ENCODE measurements at regions not wholly inside any gene's neighbourhood (a gene's known extent, or its start where the extent isn't known, plus 50 kb on each side); places are given as distances from the start of the nearest gene placed in this dataset.

GRCh38 chr1:67888216-67889106, 55.2 kb upstream of the GNG12 start:
- H3K4me3 Mint-ChIP-seq (ENCODE audit: unreplicated experiment): no peak overlapping the region
- H3K27ac Mint-ChIP-seq (ENCODE audit: unreplicated experiment): no peak overlapping the region
- TF ChIP-seq CTCF (IDR thresholded peaks at IDR 0.05; ENCODE audit: partially characterized antibody, unreplicated experiment): no peak
- H3K4me1 Mint-ChIP-seq (ENCODE audit: low read depth, unreplicated experiment): no peaks in the 10 kb centered on the region
- H3K9me3 Mint-ChIP-seq (ENCODE audit: unreplicated experiment): peaks cover 1% of the 10 kb centered on the region
- H3K27me3 Mint-ChIP-seq (ENCODE audit: unreplicated experiment): no peaks in the 10 kb centered on the region
- H3K36me3 Mint-ChIP-seq (ENCODE audit: unreplicated experiment): no peaks in the 10 kb centered on the region
- DNase-seq: no peak

GRCh38 chr1:67887146-67887545, 53.9 kb upstream of the GNG12 start:
- Mint-ChIP-seq H3K9me3 (ENCODE audit: unreplicated experiment) (peaks cover 1% of the 10 kb centered on the region), H3K36me3 (ENCODE audit: unreplicated experiment) (no peaks in the 10 kb centered on the region), H3K27me3 (ENCODE audit: unreplicated experiment) (no peaks in the 10 kb centered on the region), H3K4me1 (ENCODE audit: low read depth, unreplicated experiment) (no peaks in the 10 kb centered on the region), H3K27ac (ENCODE audit: unreplicated experiment) (no peak overlapping the region), H3K4me3 (ENCODE audit: unreplicated experiment) (no peak overlapping the region)
- no peak for DNase-seq
- no peak for TF ChIP-seq CTCF (IDR thresholded peaks at IDR 0.05; ENCODE audit: partially characterized antibody, unreplicated experiment)

GRCh38 chr1:67886076-67886475, 52.8 kb upstream of the GNG12 start:
- Mint-ChIP-seq H3K4me1 (ENCODE audit: low read depth, unreplicated experiment) (no peaks in the 10 kb centered on the region), H3K36me3 (ENCODE audit: unreplicated experiment) (no peaks in the 10 kb centered on the region), H3K27me3 (ENCODE audit: unreplicated experiment) (no peaks in the 10 kb centered on the region)

GRCh38 chr1:67883069-67883468, 49.8 kb upstream of the GNG12 start:
- no peak for DNase-seq
- Mint-ChIP-seq H3K36me3 (ENCODE audit: unreplicated experiment) (no peaks in the 10 kb centered on the region), H3K4me3 (ENCODE audit: unreplicated experiment) (no peak overlapping the region), H3K9me3 (ENCODE audit: unreplicated experiment) (peaks cover 2% of the 10 kb centered on the region), H3K4me1 (ENCODE audit: low read depth, unreplicated experiment) (no peaks in the 10 kb centered on the region), H3K27me3 (ENCODE audit: unreplicated experiment) (no peaks in the 10 kb centered on the region), H3K27ac (ENCODE audit: unreplicated experiment) (no peak overlapping the region)
- no peak for TF ChIP-seq CTCF (IDR thresholded peaks at IDR 0.05; ENCODE audit: partially characterized antibody, unreplicated experiment)

More at GRCh38 chr1:67886076-67886475, 52.8 kb upstream of the GNG12 start:
- H3K27ac Mint-ChIP-seq (ENCODE audit: unreplicated experiment): no peak overlapping the region
- H3K9me3 Mint-ChIP-seq (ENCODE audit: unreplicated experiment): no peaks in the 10 kb centered on the region
- TF ChIP-seq CTCF (IDR thresholded peaks at IDR 0.05; ENCODE audit: partially characterized antibody, unreplicated experiment): no peak
- DNase-seq: no peak
- H3K4me3 Mint-ChIP-seq (ENCODE audit: unreplicated experiment): no peak overlapping the region
